GM19324 (cell line): ENCODE measurements at regions not wholly inside any gene's neighbourhood (a gene's known extent, or its start where the extent isn't known, plus 50 kb on each side); places are given as distances from the start of the nearest gene placed in this dataset.

ENCODE experiments used
- ATAC-seq: cut with Tn5 transposase; IDR thresholded peaks from one replicate; pipeline ENCODE4 v1.9.1; 2021; ENCODE audit warnings: mild to moderate bottlenecking, moderate library complexity; ENCODE audit not compliant: unreplicated experiment, low FRiP score

DNA sequence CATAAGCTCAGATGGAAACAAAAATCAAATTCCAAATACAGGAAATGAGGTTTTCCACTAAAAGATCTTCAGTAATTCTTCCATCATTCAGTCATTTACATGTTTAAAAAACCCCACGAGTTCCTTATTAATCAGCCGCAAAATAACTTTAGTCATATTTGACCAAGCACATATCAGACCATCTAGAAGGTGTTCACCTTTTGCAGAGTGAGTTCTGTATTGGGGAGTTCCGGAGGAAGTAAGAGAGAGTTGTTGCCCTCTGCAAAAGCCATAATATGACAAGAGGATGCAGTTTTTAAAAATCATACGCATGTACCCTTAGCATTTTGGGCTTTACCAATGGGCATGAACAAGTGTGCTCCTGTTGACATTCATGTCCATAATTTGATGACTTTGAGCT lies 61.6 kb downstream of the CCR1 start:
- ATAC-seq, result no peak

DNA sequence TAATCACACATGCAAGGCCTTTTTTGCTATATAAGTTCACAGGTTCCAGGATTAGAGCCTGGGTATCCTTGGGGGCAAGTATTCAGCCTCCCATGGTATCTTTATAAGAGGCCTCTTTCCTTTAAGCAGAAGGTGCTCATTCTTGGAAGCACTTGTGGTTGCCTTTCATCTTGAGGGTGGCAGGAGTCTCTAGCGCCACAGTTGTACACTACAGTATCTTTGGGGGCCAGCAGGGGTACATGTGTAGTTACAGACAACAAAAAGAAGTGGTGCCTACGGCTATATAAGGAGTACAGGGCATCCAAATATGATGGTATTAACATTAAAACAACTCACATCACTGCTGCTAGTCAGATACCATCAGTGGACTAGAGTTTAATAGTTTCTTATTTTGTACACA lies 62.1 kb downstream of the CCR1 start:
- ATAC-seq, result no peak

DNA sequence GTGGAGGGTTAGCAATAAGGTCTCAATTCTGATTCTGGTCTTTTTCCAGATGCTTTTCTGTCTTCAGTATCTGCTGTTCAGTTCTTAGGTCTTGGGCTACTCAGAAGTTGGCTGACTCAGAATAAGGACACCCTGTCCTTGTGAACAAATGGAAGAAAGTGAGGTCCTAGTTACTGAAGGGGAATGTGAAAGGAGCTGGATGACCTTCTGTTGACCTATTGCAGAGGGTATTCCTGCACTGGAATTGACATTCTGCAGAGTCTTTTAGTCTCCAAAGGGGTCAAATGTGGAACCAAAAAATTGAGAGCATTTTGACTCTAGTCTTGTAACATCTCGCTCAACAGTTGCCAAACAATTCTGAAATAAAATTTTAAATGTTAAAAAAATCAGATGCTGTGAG lies 63.0 kb downstream of the CCR1 start:
- ATAC-seq, result no peak

DNA sequence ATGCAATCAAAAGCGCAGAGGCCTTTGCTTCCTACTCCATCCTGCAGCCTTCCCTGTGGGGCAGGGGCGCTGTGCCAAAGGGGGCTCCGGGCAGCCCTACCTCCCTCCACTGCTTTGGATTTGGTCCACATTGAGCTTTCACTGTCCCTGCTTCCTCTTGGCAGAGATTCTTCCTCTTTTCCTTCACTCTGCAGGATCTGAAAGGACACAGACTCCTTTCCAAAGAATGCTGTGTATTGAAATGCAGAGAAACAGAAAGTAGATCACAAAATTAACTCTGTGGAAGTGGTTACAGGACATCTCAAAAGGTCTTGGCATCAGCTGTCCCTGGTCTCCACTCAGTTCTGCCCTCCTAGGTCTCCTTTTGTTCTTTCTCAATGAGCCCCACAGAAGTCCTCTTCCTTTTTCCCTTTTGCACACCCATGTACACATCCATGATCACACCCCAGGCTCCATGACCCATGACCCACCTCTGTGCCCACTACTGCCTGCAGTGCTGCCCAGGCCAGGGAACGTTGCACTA lies 64.1 kb downstream of the CCR1 start:
- ATAC-seq, result no peak

DNA sequence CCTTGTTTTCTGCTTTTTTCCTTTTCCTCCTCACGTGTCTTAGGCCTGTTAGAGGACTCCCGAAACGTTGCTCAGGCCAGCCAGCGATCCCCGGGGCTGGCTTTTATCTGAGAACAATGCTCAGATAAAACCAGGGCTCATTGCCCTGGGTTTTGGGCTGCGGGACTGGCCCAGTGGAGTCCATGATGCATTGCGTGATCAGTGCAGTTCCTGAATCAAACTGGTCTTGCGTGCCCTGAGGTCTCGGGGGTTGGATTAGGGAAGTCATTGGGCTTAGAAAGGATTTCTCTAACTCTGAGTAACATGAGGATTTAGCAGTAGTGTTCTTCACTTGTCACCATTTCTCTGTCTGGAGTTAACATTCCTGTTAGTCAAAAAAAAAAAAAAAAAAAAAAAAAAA lies 66.3 kb downstream of the CCR1 start:
- no peak for ATAC-seq

DNA sequence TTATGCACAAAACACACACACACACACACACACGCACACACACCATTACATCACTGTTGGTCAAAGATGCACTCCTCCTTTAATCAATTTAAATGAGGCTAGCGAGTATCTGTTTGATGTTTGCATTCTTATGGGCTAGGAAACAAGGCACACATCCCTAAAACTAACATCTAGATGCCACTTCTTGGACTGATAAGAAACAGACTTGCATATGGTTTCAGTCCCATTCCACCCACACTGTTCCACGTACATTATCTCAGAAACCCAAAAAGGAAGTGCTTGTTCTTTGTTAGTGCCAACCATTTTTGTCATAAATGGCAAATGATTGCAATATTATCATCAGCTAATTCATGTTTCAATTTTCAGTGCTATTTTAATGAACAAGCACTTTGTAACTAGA lies 69.5 kb downstream of the CCR1 start:
- no peak for ATAC-seq

DNA sequence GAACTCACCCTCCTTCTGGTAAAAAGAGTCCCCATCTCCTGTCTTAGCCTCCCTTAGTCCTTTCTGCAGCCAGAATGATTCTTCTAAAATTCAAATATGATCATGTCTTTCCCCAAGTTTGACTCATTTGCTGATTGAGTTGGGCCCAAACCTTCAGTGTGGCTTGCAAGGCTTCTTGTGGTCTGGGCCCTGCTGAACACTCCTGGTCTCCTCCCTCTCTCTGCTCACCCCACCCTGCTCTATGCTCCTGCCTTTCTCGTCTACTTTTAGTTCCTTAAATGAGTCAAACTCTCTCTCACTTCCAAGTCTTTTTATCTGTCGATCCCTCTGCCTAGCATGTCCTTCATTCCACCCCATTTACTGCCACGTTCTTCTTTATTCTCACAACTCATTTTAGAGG lies 72.6 kb downstream of the CCR1 start:
- no peak for ATAC-seq

DNA sequence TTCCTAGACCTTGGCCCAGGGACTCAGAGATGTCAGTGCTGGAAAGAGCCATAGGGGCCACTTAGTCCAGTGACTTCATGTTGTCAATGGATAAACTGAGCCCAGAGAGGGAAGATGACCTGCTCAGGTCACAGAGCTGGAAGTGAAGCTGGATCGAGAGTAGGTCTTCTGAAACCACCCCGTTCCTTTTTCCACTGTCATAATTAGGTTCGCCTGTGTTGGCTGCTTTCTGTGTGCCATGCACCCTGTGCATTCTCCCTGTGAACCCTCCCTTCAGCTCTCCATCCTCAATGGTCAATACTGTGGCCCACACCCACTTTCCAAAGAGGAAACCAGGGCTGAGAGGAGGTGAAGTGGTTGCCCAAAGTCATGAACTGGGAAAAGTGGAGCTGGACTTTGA lies 74.8 kb downstream of the CCR1 start:
- no peak for ATAC-seq

DNA sequence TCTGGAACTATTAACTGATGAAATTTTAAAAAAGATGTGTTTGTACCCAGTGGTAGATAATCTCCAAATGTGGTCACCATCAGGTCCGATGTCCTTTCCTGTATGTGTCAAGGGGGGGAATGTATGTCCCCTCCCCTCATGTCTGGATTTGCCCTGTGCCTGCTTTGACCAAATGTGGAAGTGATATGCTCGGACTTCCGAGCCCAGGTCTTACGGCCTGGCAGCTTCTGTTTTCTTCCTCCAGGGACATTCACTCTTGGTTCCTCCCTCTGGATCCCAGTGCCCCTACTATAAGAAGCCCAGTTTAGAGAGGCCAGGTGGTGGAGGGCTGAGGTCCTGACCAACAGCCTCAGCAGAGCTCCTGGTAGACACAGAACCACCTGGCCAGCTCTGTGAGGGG lies 75.5 kb downstream of the CCR1 start:
- ATAC-seq, result no peak

DNA sequence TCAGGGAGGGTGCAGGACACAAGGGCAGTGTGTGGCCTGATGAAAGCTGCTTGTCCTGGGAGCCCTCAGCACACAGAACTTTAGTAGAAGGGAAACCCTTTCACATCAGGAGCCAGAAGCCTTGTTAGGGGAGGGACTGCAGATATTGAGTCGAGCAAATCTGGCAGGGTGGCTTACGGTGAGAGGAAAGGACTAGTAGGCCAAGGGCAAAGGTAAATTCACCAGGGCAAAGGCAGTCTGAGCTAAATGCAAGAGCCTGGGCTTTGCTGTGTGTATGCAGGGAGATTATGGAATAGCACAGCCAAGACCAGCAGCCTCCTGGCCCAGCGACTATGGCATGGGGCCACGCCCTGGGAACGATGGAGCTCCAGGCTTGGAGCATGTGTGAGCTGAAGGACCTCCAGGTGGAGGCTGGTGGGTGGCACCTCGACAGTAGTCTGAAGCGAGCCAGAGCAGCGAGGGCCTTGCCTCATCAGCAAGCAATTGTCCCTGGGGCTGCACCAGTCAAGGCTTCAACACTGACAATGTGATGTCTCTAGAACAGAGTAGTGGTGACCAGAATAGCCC lies 76.1 kb downstream of the CCR1 start:
- no peak for ATAC-seq

DNA sequence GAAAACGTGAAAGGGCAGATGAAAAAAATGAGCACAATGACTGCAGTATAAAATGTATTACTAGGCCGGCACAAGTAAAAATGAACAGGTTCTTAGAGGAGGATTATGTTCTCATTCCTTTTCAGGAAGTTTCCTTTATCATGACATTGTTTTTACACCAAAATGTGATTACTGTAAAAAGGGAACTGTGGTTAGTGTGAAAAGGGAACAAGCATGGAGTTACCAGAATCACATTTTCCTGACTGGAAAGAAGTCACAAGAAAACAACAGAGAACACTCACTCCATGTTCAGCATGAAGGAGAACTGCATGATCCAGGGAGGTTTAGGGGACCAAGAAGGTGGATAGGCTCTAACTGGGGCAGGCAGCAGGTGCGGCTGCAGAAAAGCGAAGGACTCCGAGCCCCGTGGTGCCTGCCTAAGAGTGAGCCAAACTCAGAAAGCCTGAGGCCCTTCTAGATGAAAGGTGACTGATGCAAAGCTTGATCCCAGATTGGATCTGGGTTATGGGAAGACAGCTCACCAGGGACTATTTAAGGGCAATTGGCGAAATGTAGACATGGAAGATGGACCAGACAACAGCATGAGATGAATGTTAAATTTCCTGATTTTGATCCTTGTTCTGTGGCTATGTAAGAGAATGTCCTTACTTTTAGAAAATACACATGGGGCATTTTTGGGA lies 77.3 kb downstream of the CCR1 start:
- ATAC-seq, result no peak

DNA sequence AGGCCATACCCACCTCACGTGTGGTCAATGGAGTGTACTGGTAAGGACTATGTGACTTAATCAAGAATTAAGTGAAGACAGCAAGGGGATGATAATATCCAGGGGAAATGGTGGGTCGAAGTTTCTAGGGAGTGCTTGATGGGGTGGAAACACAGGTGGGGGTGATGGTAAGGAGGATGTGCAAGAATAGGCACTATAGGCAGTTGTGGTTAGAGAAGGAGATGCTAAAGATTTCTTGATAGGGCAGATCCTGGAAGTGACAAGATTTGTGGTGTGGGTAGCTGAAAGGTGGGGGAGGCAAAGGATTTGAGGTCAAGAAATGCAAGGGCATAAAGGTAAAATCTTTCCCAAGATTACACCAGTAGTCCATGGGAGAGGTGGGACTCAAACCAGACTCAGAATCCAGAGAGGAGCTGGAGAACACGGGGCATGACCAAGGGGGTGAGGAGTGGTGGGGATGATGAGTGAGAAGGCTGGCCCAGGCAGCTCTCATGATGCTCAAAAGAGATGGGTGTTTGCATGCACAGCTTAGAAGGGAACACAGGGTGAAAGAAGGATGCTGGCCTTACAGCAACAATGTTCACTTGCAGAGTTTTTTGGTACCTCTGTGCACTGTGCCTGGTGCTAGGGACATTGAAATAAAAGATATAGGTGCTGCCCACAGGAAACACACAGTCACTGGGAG lies 78.4 kb downstream of the CCR1 start:
- ATAC-seq, result no peak

DNA sequence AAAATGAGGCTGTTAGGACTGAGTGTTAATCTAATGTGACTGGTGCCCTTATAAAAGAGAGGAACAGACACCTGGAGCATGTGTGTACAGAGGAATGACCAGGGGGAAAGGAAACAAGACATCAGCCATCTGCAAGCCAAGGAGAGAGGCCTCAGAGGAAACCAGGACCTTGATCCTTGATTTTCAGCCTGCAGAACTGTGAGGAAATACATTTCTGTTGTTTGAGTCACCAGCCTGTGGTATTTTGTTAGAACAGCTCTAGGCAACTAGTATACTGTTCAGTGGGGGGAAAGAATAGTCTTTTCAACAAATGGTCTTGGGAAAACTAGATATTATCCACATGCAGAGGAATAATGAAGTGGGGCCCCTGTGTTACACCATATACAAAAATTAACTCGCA lies 80.6 kb downstream of the CCR1 start:
- ATAC-seq, result no peak

DNA sequence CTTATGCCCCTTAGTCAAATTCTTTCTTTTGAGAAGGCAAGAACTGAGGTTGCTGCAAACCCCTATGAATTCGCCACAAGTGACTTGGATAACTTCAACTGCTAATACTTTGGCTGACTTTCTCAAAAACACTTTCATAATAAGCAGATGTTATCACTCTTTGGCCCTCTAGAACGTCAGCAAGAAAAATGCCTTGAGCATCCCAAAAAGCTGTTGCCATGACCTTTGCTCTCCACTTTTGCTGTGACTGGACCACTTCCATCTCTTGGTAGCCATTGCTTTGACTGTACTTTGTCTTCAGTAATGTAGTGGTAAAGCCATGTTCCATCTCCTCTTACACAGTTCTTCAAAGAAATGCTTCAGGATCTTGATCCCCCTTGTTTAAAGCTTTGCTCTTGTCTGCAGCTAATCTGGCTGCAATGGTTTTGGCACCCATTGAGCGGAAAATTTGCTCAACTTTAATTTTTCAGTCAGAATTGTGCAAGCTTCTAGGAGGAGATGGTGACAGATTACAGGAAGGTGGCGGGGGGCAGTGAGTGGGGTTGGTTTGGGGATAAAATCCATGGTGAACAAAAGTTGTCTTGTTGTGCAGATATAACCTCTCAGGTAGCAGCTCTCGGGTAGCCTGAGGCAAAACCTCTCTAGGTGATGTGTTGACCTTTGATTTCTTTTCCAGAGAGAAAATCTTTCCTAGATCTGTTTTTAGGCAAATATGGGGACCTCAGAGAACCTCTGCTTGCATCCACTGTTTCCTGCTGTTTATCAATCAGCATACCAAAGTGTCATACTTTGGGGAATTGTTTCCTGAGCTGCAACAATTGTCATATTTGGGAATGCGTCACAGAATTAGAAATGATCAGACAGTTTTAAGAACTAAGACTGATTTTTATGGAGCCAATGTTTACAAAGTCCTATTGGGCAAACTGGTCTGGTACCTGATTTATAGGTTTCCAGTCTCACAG lies 83.6 kb downstream of the CCR1 start:
- no peak for ATAC-seq

DNA sequence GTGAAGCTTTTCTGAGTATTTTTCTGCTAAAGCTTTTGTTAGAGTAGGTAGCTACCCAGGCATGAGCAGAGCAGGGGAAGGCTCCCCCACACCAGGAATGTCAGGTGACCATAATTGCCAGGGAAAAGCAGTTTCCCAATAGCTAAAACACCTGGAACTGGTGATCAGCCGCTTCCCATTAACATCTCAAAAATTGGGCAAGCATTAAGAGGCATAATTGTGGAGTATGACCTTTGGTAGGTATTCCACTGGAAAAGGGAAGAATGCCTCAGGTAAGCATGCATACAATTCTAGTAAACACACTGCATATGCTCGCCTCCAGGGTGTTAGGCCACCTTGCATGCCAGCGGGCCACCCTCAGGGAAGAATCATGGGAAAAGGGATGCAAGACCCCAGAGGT lies 84.5 kb downstream of the CCR1 start:
- ATAC-seq, result no peak

DNA sequence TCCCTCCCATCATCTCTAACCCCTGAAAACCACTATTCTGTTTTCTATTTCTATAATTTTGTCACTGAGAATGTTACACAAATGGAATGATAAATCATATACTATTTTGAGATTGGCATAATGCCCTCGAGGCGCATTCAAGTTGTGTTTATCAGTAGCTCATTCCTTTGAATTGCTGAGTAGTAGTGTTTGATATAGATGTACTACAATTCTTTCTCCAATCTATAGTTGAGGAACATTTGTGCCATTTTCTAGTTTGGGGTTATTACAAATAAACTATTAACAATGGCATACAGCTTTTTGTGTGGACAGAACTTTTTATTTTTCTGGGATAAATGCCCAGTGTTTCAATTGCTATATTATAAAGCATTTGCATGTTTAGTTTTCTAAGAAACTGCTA lies 86.0 kb downstream of the CCR1 start:
- no peak for ATAC-seq

DNA sequence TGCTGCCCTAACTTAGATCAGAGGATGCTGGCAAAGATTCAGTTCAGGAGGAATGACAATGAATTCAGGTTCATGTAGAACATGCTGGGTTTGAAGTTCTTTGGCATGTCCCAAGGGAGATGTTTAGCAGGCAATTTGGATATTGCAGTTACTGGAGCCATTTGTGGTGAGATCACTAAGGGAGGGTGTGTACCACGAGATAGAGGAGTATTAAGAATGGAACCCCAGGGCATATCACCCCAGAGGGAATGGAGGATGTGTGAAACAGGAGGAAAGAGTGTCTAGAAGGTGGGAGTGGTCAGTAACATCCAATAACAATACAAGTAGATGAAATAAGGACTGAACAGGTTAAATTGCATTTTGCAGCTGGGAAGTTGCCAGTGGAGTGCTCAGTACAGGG lies 87.1 kb downstream of the CCR1 start:
- no peak for ATAC-seq

DNA sequence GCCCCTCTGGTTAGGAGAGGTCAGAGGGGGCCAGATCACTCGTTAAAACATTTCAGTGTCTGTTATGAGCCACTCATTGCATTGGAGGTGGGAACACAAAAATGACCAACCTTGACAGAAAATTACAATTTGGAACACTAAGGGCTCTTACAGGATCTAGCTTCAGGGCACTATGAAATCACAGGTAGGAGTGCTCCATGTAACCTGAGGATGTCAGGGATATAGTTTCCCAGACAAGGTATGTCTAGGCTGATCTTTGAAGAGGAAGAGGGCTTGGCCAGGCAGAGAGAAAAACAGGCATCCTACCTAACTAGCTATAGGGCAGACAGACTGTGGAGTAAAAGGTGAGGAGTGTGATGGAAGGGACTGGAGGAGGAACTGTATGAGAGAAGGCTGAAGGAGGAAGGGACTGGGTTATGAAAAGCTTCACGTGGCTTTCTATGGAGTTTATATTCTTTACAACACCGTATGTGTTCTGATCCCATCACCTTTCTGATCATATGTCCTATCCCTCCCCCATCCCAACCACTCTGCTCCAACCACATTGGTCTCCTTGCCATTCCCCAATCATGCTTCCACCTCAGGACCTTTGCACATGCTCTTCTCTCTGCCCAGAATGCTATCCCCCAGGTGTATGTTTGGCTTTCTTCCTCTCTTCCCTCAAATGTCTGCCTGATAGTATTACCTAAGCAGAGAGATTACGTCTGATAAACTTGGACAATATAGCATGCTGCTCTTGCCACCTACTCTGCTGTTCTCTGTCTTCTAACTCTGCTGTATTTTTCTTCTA lies 88.2 kb downstream of the CCR1 start:
- no peak for ATAC-seq

DNA sequence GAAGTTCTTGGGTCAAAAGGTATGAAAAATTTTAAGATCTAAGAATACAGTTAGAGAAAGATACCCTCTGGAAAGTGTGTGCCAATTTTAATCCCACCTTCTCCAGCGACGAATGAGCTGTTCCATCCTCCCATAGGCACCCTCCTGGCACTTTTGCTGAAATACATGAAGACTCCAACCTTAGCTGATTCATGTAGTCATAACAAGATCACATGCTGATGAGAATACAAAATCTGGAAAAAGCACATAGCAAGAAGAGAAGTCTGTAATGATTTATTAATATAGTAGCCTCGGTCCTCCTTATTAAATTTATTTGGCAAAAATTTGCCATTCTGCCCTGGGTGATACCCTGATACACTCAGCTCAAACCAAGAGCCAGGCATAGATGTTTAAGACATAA lies 88.9 kb downstream of the CCR1 start:
- no peak for ATAC-seq

DNA sequence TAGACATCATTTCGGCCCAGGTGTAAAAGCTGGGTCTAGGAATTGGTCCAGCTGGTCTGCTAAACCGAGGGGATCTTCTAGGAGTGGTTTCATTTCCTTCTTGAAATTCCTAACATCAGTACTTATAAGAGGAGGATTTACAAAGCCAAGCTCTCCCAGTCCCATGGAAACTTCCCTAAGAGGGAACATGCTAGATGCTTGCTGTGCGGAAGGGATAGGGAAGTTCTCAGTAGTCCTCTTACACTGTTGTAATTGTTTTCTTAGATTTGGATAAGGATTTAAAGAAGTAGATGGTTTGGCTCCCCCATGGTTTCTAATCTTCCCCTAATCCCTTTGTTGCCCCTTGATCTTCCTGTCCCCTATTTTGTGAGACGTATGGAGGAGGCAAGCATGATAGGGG lies 89.7 kb upstream of the XCR1 start:
- no peak for ATAC-seq
